HL-60 (cell line): ENCODE measurements at regions not wholly inside any gene's neighbourhood (a gene's known extent, or its start where the extent isn't known, plus 50 kb on each side); places are given as distances from the start of the nearest gene placed in this dataset.

Experiments
- CTCF ChIP-seq: IDR thresholded peaks from one replicate; pipeline ENCODE4 v1.5.1; 2011; ENCODE audit warnings: low read length, control low read depth, inconsistent platforms; ENCODE audit not compliant: insufficient read depth
- POLR2AphosphoS5 ChIP-seq: IDR thresholded peaks from 2 replicates; pipeline ENCODE4 v1.6.1; 2012; ENCODE audit warnings: low read depth
- REST ChIP-seq: IDR thresholded peaks from 2 replicates; pipeline ENCODE4 v1.6.1; 2012; ENCODE audit warnings: low read depth; ENCODE audit not compliant: insufficient replicate concordance

DNA sequence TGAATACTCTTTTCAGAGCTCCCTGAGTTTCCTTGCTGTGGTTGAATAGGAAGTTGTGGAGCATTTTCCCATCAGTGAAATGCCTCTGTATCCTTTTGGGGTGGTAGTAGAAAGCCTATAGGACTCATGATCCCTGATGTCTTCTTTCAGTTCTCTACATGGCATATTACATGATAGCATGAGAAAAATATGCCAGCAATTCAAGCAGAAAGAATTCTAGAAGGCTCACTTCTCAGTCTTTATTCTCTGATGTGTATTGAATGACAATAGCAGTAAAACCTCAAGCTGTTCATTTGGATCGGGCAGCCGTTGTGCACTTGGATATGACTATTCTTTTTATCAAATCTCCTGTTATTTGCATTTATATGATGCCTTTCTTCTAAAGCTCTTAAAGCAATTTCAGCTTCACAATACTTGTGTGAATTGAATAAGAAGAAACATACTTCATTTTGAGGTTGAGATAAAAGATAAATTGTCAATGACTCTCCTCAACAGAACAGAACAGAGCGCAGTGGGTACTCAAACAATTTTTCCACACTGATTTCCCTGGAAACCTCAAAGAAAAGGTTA, 251.5 kb upstream of the FBXO33 start:
- no peak for TF ChIP-seq CTCF
- no peak for TF ChIP-seq POLR2AphosphoS5
- TF ChIP-seq REST: no peak
